Astrocyte (in vitro differentiated cells and primary cell): ENCODE measurements at regions not wholly inside any gene's neighbourhood (a gene's known extent, or its start where the extent isn't known, plus 50 kb on each side); places are given as distances from the start of the nearest gene placed in this dataset.

Experiments used
- DNase-seq: peaks from one replicate; pipeline ENCODE4 v3.0.0-alpha.2; 2010; ENCODE audit warnings: low read depth
- FAIRE-seq: peaks from 2 replicates; lab custom pipeline; 2011; peaks lifted over from hg19 to GRCh38; lab: Jason Lieb, UNC
- H2AFZ ChIP-seq: 2 replicates; pipeline ENCODE4 v1.6.0; 2012; ENCODE audit warnings: low read depth, low read length, inconsistent platforms
- H3K27ac ChIP-seq: 2 replicates; pipeline ENCODE4 v1.5.1; 2011; ENCODE audit warnings: low read depth, low read length, inconsistent platforms
- H3K27me3 ChIP-seq: 2 replicates; pipeline ENCODE4 v1.6.0; 2011; ENCODE audit warnings: low read length, inconsistent platforms; ENCODE audit not compliant: insufficient read depth
- H3K36me3 ChIP-seq: 2 replicates; pipeline ENCODE4 v1.5.1; 2011; ENCODE audit warnings: low read length, inconsistent platforms; ENCODE audit not compliant: insufficient read depth
- H3K4me1 ChIP-seq: 2 replicates; pipeline ENCODE4 v1.5.1; 2011; ENCODE audit warnings: low read length, inconsistent platforms; ENCODE audit not compliant: insufficient read depth
- H3K4me2 ChIP-seq: 2 replicates; pipeline ENCODE4 v1.6.0; 2012; ENCODE audit warnings: low read length, inconsistent platforms
- H3K4me3 ChIP-seq: 2 replicates; pipeline ENCODE4 v1.5.1; 2011; ENCODE audit warnings: low read depth, mild to moderate bottlenecking, low read length, inconsistent platforms; ENCODE audit not compliant: insufficient read depth
- H3K79me2 ChIP-seq: 2 replicates; pipeline ENCODE4 v1.6.0; 2012; ENCODE audit warnings: mild to moderate bottlenecking, low read length, inconsistent platforms; ENCODE audit not compliant: insufficient read depth
- H3K9ac ChIP-seq: 2 replicates; pipeline ENCODE4 v1.6.0; 2012; ENCODE audit warnings: mild to moderate bottlenecking, low read length, inconsistent platforms
- H3K9me3 ChIP-seq: 2 replicates; pipeline ENCODE4 v1.5.1; 2012; ENCODE audit warnings: low read depth, mild to moderate bottlenecking, low read length, inconsistent platforms; ENCODE audit not compliant: insufficient read depth
- H4K20me1 ChIP-seq: 2 replicates; pipeline ENCODE4 v1.6.0; 2012; ENCODE audit warnings: low read length, inconsistent platforms; ENCODE audit not compliant: insufficient read depth
- H3K27ac Mint-ChIP-seq: one replicate; pipeline ENCODE4 v1.8.0; 2021; ENCODE audit warnings: mild to moderate bottlenecking, mixed read lengths; ENCODE audit not compliant: unreplicated experiment
- H3K27me3 Mint-ChIP-seq: one replicate; pipeline ENCODE4 v1.8.0; 2021; ENCODE audit warnings: low read depth, mixed read lengths; ENCODE audit not compliant: unreplicated experiment
- H3K36me3 Mint-ChIP-seq: one replicate; pipeline ENCODE4 v1.8.0; 2021; ENCODE audit warnings: low read depth, mixed read lengths; ENCODE audit not compliant: unreplicated experiment
- H3K4me1 Mint-ChIP-seq: one replicate; pipeline ENCODE4 v1.8.0; 2021; ENCODE audit warnings: low read depth, mixed read lengths; ENCODE audit not compliant: unreplicated experiment
- H3K4me3 Mint-ChIP-seq: one replicate; pipeline ENCODE4 v1.8.0; 2021; ENCODE audit warnings: mild to moderate bottlenecking, moderate library complexity, mixed read lengths; ENCODE audit not compliant: unreplicated experiment
- H3K9me3 Mint-ChIP-seq: one replicate; pipeline ENCODE4 v1.8.0; 2021; ENCODE audit warnings: mild to moderate bottlenecking, mixed read lengths; ENCODE audit not compliant: unreplicated experiment
- CTCF ChIP-seq: IDR thresholded peaks from 2 replicates; pipeline ENCODE4 v1.5.1; 2011; ENCODE audit warnings: low read depth, mild to moderate bottlenecking, inconsistent platforms, low read length, moderate library complexity; ENCODE audit not compliant: insufficient read depth
- EZH2 ChIP-seq: IDR thresholded peaks from 2 replicates; pipeline ENCODE4 v1.6.1; 2012; ENCODE audit warnings: mild to moderate bottlenecking, low read length, inconsistent platforms; ENCODE audit not compliant: insufficient read depth

GRCh38 chr1:56389813-56390212 is 189.6 kb downstream of the PLPP3 start:
- no peak for TF ChIP-seq CTCF
- TF ChIP-seq EZH2, result no peak
- no peaks in the 10 kb centered on the region for H3K27me3 ChIP-seq

GRCh38 chr1:56387071-56387740 is 192.2 kb downstream of the PLPP3 start:
- Histone ChIP-seq H3K9me3 (no peaks in the 10 kb centered on the region), H3K27ac (no peak overlapping the region), H2AFZ (no peak overlapping the region), H3K36me3 (no peaks in the 10 kb centered on the region), H3K4me3 (no peak overlapping the region), H3K4me1 (no peaks in the 10 kb centered on the region), H3K27me3 (no peaks in the 10 kb centered on the region), H3K4me2 (no peak overlapping the region), H3K9ac (no peak overlapping the region), H4K20me1 (no peaks in the 10 kb centered on the region), H3K79me2 (no peaks in the 10 kb centered on the region)
- Mint-ChIP-seq H3K9me3 (no peaks in the 10 kb centered on the region), H3K27ac (no peak overlapping the region), H3K27me3 (peaks cover 10% of the 10 kb centered on the region), H3K4me3 (no peak overlapping the region), H3K4me1 (no peaks in the 10 kb centered on the region), H3K36me3 (no peaks in the 10 kb centered on the region)
- peak; percentile 76 for DNase-seq
- TF ChIP-seq CTCF (no peak), EZH2 (no peak)
- no peak for FAIRE-seq

More at GRCh38 chr1:56389813-56390212, 189.6 kb downstream of the PLPP3 start:
- Histone ChIP-seq H3K27ac (no peak overlapping the region), H3K79me2 (no peaks in the 10 kb centered on the region), H3K9me3 (no peaks in the 10 kb centered on the region), H3K4me3 (no peak overlapping the region), H3K36me3 (no peaks in the 10 kb centered on the region), H3K4me2 (no peak overlapping the region), H2AFZ (no peak overlapping the region), H4K20me1 (no peaks in the 10 kb centered on the region), H3K9ac (no peak overlapping the region), H3K4me1 (no peaks in the 10 kb centered on the region)
- H3K4me3 Mint-ChIP-seq, result no peak overlapping the region
- H3K27me3 Mint-ChIP-seq, result peaks cover 30% of the 10 kb centered on the region
- H3K36me3 Mint-ChIP-seq, result no peaks in the 10 kb centered on the region
- DNase-seq (no peak), FAIRE-seq (no peak)
- no peak overlapping the region for H3K27ac Mint-ChIP-seq
- peaks cover 2% of the 10 kb centered on the region for H3K9me3 Mint-ChIP-seq
- no peaks in the 10 kb centered on the region for H3K4me1 Mint-ChIP-seq

GRCh38 chr1:56385314-56385713 is 194.0 kb downstream of the PLPP3 start:
- no peak overlapping the region for H3K27ac ChIP-seq
- Mint-ChIP-seq H3K4me1 (no peaks in the 10 kb centered on the region), H3K27me3 (peaks cover 3% of the 10 kb centered on the region), H3K9me3 (no peaks in the 10 kb centered on the region), H3K4me3 (no peak overlapping the region), H3K36me3 (no peaks in the 10 kb centered on the region), H3K27ac (no peak overlapping the region)
- H2AFZ ChIP-seq, result no peak overlapping the region
- H3K4me2 ChIP-seq, result no peak overlapping the region
- no peaks in the 10 kb centered on the region for H3K79me2 ChIP-seq
- no peaks in the 10 kb centered on the region for H3K4me1 ChIP-seq
- TF ChIP-seq CTCF (no peak), EZH2 (no peak)
- H3K9me3 ChIP-seq, result no peaks in the 10 kb centered on the region
- no peaks in the 10 kb centered on the region for H3K27me3 ChIP-seq
- FAIRE-seq (no peak), DNase-seq (no peak)
- no peaks in the 10 kb centered on the region for H3K36me3 ChIP-seq
- H4K20me1 ChIP-seq, result no peaks in the 10 kb centered on the region
- no peak overlapping the region for H3K9ac ChIP-seq
- no peak overlapping the region for H3K4me3 ChIP-seq
